OCI-LY3 (cell line): ENCODE measurements at regions not wholly inside any gene's neighbourhood (a gene's known extent, or its start where the extent isn't known, plus 50 kb on each side); places are given as distances from the start of the nearest gene placed in this dataset.

Experiments
- EZH2phosphoT487 ChIP-seq: fragments of 200-600 bp; shearing (Covaris generic); IDR thresholded peaks from 2 replicates; pipeline ENCODE4 v1.6.1; 2018; ENCODE audit warnings: antibody characterized with exemption, mixed run types, low read depth
- TF ChIP-seq, protein P1 (sequence below): fragments of 200-600, 300-600 bp; sonication (generic); IDR thresholded peaks from 2 replicates; pipeline ENCODE4 v1.5.1; 2014; ENCODE audit warnings: antibody characterized with exemption, low read length, low read depth

DNA sequence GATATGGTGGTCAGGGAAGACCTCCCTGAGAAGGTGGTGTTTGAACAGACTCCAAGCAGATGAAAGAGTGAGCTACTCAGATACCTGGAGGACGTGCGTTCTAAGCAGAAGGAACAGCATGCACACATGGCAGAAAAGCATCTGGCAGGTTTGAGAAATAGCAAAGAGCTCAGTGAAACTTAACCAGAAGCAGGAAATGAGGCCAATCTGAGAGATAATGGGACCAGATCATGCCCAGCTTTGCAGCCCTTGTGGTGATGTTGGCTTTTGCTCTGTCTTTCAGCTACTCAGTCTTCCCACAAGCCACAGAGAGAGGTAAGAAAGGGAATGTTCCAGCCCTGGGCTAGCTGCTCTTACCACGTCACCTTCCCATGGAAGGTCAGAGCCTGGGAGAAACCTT lies 176.3 kb upstream of the GSC start:
- TF ChIP-seq, protein P1, sequence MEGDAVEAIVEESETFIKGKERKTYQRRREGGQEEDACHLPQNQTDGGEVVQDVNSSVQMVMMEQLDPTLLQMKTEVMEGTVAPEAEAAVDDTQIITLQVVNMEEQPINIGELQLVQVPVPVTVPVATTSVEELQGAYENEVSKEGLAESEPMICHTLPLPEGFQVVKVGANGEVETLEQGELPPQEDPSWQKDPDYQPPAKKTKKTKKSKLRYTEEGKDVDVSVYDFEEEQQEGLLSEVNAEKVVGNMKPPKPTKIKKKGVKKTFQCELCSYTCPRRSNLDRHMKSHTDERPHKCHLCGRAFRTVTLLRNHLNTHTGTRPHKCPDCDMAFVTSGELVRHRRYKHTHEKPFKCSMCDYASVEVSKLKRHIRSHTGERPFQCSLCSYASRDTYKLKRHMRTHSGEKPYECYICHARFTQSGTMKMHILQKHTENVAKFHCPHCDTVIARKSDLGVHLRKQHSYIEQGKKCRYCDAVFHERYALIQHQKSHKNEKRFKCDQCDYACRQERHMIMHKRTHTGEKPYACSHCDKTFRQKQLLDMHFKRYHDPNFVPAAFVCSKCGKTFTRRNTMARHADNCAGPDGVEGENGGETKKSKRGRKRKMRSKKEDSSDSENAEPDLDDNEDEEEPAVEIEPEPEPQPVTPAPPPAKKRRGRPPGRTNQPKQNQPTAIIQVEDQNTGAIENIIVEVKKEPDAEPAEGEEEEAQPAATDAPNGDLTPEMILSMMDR = no peak
- TF ChIP-seq EZH2phosphoT487 = no peak
